ENCODE measurements at regions not wholly inside any gene's neighbourhood (a gene's known extent, or its start where the extent isn't known, plus 50 kb on each side); places are given as distances from the start of the nearest gene placed in this dataset.

DNA sequence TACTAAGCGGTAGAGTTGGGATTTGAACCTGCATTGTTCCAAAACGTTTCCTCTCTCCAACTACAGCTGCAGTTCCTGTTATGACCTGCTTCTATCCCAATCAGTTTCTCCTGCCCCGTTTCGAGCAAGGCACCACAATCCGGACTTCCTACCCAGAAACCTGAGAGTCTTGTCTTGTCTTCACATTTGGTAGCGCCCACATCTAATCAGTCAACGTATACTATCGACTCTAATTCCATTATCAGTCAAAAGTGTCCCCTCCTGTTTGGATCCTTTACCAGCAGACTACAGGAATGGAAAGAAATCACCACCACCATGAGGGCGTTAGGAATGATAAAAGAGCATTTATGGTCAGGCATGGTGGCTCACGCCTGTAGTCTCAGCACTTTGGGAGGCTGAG, 124.6 kb downstream of the AXIN2 start:
- peaks cover 7 to 10% of the 10 kb centered on the region in 2 experiments for H3K27me3 ChIP-seq (ENCODE audit: control insufficient read depth in 1 of 2, insufficient read depth in 2 of 2, low read length in 2 of 2)

GRCh38 chr17:65434878-65435277, 126.6 kb downstream of the AXIN2 start:
- no peak for DNase-seq
- Histone ChIP-seq H3K27me3 (ENCODE audit: control insufficient read depth in 1 of 2, insufficient read depth in 2 of 2, low read length in 2 of 2) (peaks cover 7 to 10% of the 10 kb centered on the region in 2 experiments), H3K4me3 (ENCODE audit: low read length) (no peak overlapping the region), H3K9me3 (ENCODE audit: control insufficient read depth in 1 of 2, insufficient read depth in 1 of 2, low read length in 2 of 2) (peaks cover 0 to 8% of the 10 kb centered on the region in 2 experiments), H3K36me3 (ENCODE audit: insufficient read depth, low read length) (no peaks in the 10 kb centered on the region), H3K27ac (ENCODE audit: low read depth in 1 of 2, low read length in 2 of 2) (no peak overlapping the region), H3K4me1 (ENCODE audit: insufficient read depth, low read length) (peaks cover 16% of the 10 kb centered on the region)
- H3K36me3 Mint-ChIP-seq (ENCODE audit: low read depth): no peaks in the 10 kb centered on the region
- POLR2A ChIA-PET: no interaction called here
- intact Hi-C loops (cut with DNase I, micrococcal nuclease): no loop called here
- TF ChIP-seq, protein P1, sequence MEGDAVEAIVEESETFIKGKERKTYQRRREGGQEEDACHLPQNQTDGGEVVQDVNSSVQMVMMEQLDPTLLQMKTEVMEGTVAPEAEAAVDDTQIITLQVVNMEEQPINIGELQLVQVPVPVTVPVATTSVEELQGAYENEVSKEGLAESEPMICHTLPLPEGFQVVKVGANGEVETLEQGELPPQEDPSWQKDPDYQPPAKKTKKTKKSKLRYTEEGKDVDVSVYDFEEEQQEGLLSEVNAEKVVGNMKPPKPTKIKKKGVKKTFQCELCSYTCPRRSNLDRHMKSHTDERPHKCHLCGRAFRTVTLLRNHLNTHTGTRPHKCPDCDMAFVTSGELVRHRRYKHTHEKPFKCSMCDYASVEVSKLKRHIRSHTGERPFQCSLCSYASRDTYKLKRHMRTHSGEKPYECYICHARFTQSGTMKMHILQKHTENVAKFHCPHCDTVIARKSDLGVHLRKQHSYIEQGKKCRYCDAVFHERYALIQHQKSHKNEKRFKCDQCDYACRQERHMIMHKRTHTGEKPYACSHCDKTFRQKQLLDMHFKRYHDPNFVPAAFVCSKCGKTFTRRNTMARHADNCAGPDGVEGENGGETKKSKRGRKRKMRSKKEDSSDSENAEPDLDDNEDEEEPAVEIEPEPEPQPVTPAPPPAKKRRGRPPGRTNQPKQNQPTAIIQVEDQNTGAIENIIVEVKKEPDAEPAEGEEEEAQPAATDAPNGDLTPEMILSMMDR (IDR thresholded peaks at IDR 0.05): no peak
- H3K27ac Mint-ChIP-seq: no peak overlapping the region
- peaks cover 36% of the 10 kb centered on the region for H3K4me1 Mint-ChIP-seq (ENCODE audit: low read depth)
- peaks cover 3% of the 10 kb centered on the region for H3K9me3 Mint-ChIP-seq
- peaks cover 21% of the 10 kb centered on the region for H3K27me3 Mint-ChIP-seq
- ATAC-seq (ENCODE audit: poor library complexity): no peak
- H3K4me3 Mint-ChIP-seq: no peak overlapping the region
- CTCF ChIA-PET: no interaction called here

More for the DNA sequence above, 124.6 kb downstream of the AXIN2 start:
- ATAC-seq (ENCODE audit: poor library complexity) (no peak), DNase-seq (no peak)
- Histone ChIP-seq H3K27ac (ENCODE audit: low read depth in 1 of 2, low read length in 2 of 2) (no peak overlapping the region), H3K9me3 (ENCODE audit: control insufficient read depth in 1 of 2, insufficient read depth in 1 of 2, low read length in 2 of 2) (no peaks in the 10 kb centered on the region), H3K4me3 (ENCODE audit: low read length) (no peak overlapping the region), H3K36me3 (ENCODE audit: insufficient read depth, low read length) (no peaks in the 10 kb centered on the region), H3K4me1 (ENCODE audit: insufficient read depth, low read length) (peaks cover 11% of the 10 kb centered on the region)
- Mint-ChIP-seq H3K36me3 (ENCODE audit: low read depth) (no peaks in the 10 kb centered on the region), H3K27ac (no peak overlapping the region), H3K9me3 (peaks cover 3% of the 10 kb centered on the region), H3K4me1 (ENCODE audit: low read depth) (peaks cover 23% of the 10 kb centered on the region), H3K4me3 (no peak overlapping the region), H3K27me3 (peaks cover 24% of the 10 kb centered on the region)
- CTCF ChIA-PET: no interaction called here
- TF ChIP-seq, protein P1 (IDR thresholded peaks at IDR 0.05): no peak
- intact Hi-C loops (cut with DNase I, micrococcal nuclease): no loop called here
- POLR2A ChIA-PET: no interaction called here

DNA sequence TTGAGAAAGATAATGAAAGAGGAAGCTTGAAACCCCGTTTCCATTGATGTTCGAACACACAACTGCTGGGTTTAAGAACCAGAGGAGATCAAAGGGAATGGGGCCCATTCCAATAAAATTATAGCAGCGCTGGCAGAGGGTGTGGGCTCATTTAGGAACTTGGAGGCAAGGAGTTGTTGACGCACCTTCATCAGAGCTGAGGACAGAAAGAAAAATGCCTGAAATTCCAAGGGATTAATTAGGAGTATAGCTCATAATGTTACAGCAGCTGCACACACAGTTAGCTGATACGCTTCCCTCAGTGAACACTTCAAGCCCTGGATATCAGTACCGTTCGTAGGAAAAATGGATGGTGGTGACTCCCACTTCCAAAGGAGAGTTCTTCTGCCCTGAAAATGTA, 127.2 kb downstream of the AXIN2 start:
- H3K36me3 Mint-ChIP-seq (ENCODE audit: low read depth): no peaks in the 10 kb centered on the region
- peaks cover 0 to 8% of the 10 kb centered on the region in 2 experiments for H3K9me3 ChIP-seq (ENCODE audit: control insufficient read depth in 1 of 2, insufficient read depth in 1 of 2, low read length in 2 of 2)
- peaks cover 42% of the 10 kb centered on the region for H3K4me1 Mint-ChIP-seq (ENCODE audit: low read depth)
- ChIA-PET POLR2A (no interaction called here), CTCF (no interaction called here)
- no peak overlapping the region for H3K4me3 ChIP-seq (ENCODE audit: low read length)
- H3K4me3 Mint-ChIP-seq: no peak overlapping the region
- H3K27ac ChIP-seq (ENCODE audit: low read depth in 1 of 2, low read length in 2 of 2): no peak overlapping the region
- DNase-seq (peak in 1 of 14 experiments; percentile 5), ATAC-seq (ENCODE audit: poor library complexity) (no peak)
- peaks cover 19% of the 10 kb centered on the region for H3K27me3 Mint-ChIP-seq
- TF ChIP-seq, protein P1 (IDR thresholded peaks at IDR 0.05): no peak
- intact Hi-C loops (cut with DNase I, micrococcal nuclease): no loop called here
- peaks cover 7 to 10% of the 10 kb centered on the region in 2 experiments for H3K27me3 ChIP-seq (ENCODE audit: control insufficient read depth in 1 of 2, insufficient read depth in 2 of 2, low read length in 2 of 2)
- H3K4me1 ChIP-seq (ENCODE audit: insufficient read depth, low read length): peaks cover 16% of the 10 kb centered on the region
- no peaks in the 10 kb centered on the region for H3K36me3 ChIP-seq (ENCODE audit: insufficient read depth, low read length)
- peaks cover 3% of the 10 kb centered on the region for H3K9me3 Mint-ChIP-seq
- H3K27ac Mint-ChIP-seq: no peak overlapping the region
